HFFc6 (cell line): ENCODE measurements at regions not wholly inside any gene's neighbourhood (a gene's known extent, or its start where the extent isn't known, plus 50 kb on each side); places are given as distances from the start of the nearest gene placed in this dataset.

Experiments used
- DNase-seq: peaks from one replicate; pipeline ENCODE4 v3.0.0-alpha.2; 2018
- H3K27ac Mint-ChIP-seq: 2 replicates; pipeline ENCODE4 v1.8.0; 2020; ENCODE audit warnings: mild to moderate bottlenecking, mixed read lengths
- H3K27me3 Mint-ChIP-seq: 2 replicates; pipeline ENCODE4 v1.8.0; 2021; ENCODE audit warnings: mild to moderate bottlenecking, moderate library complexity, mixed read lengths; ENCODE audit not compliant: insufficient read depth
- H3K36me3 Mint-ChIP-seq: 2 replicates; pipeline ENCODE4 v1.8.0; 2021; ENCODE audit warnings: low read depth, mixed read lengths
- H3K4me1 Mint-ChIP-seq: 2 replicates; pipeline ENCODE4 v1.8.0; 2020; ENCODE audit warnings: low read depth, mixed read lengths
- H3K4me3 Mint-ChIP-seq: 2 replicates; pipeline ENCODE4 v1.8.0; 2020; ENCODE audit warnings: mild to moderate bottlenecking, moderate library complexity, mixed read lengths
- H3K9me3 Mint-ChIP-seq: 2 replicates; pipeline ENCODE4 v1.8.0; 2020; ENCODE audit warnings: mild to moderate bottlenecking, mixed read lengths
- CTCF ChIP-seq: fragments of 200-600 bp; sonication (generic); IDR thresholded peaks from 2 replicates; pipeline ENCODE4 v1.5.0; 2021; ENCODE audit warnings: antibody characterized with exemption, mild to moderate bottlenecking

GRCh38 chr7:13078105-13078504 is 390.7 kb downstream of the ARL4A start:
- TF ChIP-seq CTCF: no peak
- Mint-ChIP-seq H3K27ac (no peak overlapping the region), H3K4me1 (peaks cover 28% of the 10 kb centered on the region), H3K4me3 (no peak overlapping the region), H3K9me3 (no peaks in the 10 kb centered on the region), H3K36me3 (peaks cover 5% of the 10 kb centered on the region; the same call in 1 of the 2 replicates), H3K27me3 (no peaks in the 10 kb centered on the region)
- DNase-seq: no peak

GRCh38 chr7:13090959-13091358 is 403.5 kb downstream of the ARL4A start:
- Mint-ChIP-seq H3K27ac (no peak overlapping the region), H3K36me3 (no peaks in the 10 kb centered on the region), H3K4me1 (0 out of 2 replicates have a peak, but pooled peaks cover 6% of the 10 kb centered on the region), H3K27me3 (peaks cover 3% of the 10 kb centered on the region; the same call in 1 of the 2 replicates), H3K9me3 (peaks cover 3% of the 10 kb centered on the region; the same call in 1 of the 2 replicates), H3K4me3 (no peak overlapping the region)
- no peak for TF ChIP-seq CTCF
- DNase-seq: no peak

- TF ChIP-seq CTCF: no peak
- no peak overlapping the region for H3K27ac Mint-ChIP-seq
These were observed 404.7 kb downstream of the ARL4A start for GRCh38 chr7:13091974-13092707.

GRCh38 chr7:13092708-13093005 is 405.2 kb downstream of the ARL4A start:
- no peaks in the 10 kb centered on the region for H3K36me3 Mint-ChIP-seq
- H3K27ac Mint-ChIP-seq: no peak overlapping the region
- peaks cover 3% of the 10 kb centered on the region; the same call in 1 of the 2 replicates for H3K9me3 Mint-ChIP-seq
- no peak overlapping the region for H3K4me3 Mint-ChIP-seq
- DNase-seq: no peak
- H3K27me3 Mint-ChIP-seq: peaks cover 3% of the 10 kb centered on the region; the same call in 1 of the 2 replicates
- H3K4me1 Mint-ChIP-seq: 0 out of 2 replicates have a peak, but pooled peaks cover 6% of the 10 kb centered on the region
- TF ChIP-seq CTCF: no peak

More at GRCh38 chr7:13091974-13092707, 404.7 kb downstream of the ARL4A start:
- DNase-seq: no peak
- H3K4me3 Mint-ChIP-seq: no peak overlapping the region
- H3K36me3 Mint-ChIP-seq: no peaks in the 10 kb centered on the region
- 0 out of 2 replicates have a peak, but pooled peaks cover 6% of the 10 kb centered on the region for H3K4me1 Mint-ChIP-seq
- peaks cover 3% of the 10 kb centered on the region; the same call in 1 of the 2 replicates for H3K27me3 Mint-ChIP-seq
- H3K9me3 Mint-ChIP-seq: peaks cover 3% of the 10 kb centered on the region; the same call in 1 of the 2 replicates

- H3K4me1 Mint-ChIP-seq: 0 out of 2 replicates have a peak, but pooled peaks cover 6% of the 10 kb centered on the region
- H3K27ac Mint-ChIP-seq: no peak overlapping the region
- peaks cover 1% of the 10 kb centered on the region; the same call in 1 of the 2 replicates for H3K27me3 Mint-ChIP-seq
- H3K36me3 Mint-ChIP-seq: no peaks in the 10 kb centered on the region
- no peak for DNase-seq
- no peak for TF ChIP-seq CTCF
- no peak overlapping the region for H3K4me3 Mint-ChIP-seq
- H3K9me3 Mint-ChIP-seq: peaks cover 3% of the 10 kb centered on the region; the same call in 1 of the 2 replicates
These were observed 405.7 kb downstream of the ARL4A start for GRCh38 chr7:13093160-13093559.
